SK-N-SH (cell line): ENCODE measurements at regions not wholly inside any gene's neighbourhood (a gene's known extent, or its start where the extent isn't known, plus 50 kb on each side); places are given as distances from the start of the nearest gene placed in this dataset.

Experiments used
- CTCF ChIA-PET: fragments of 300-600, 350-600 bp; formaldehyde crosslinking; extraction: SDS; loops from one replicate; lab custom pipeline; 2021; lab: Yijun Ruan, JAX
- POLR2A ChIA-PET: fragments of 350-600 bp; sonication (Branson Sonifier 250); formaldehyde crosslinking; extraction: SDS; loops from one replicate; lab custom pipeline; 2020; ENCODE audit warnings: antibody characterized with exemption, inconsistent platforms; lab: Yijun Ruan, JAX
- DNase-seq: peaks from one replicate; pipeline ENCODE4 v3.0.0; 2012
- H2AFZ ChIP-seq: fragments of 200-600 bp; sonication (generic); 2 replicates; pipeline ENCODE4 v1.8.1; 2016; ENCODE audit warnings: antibody characterized with exemption, mild to moderate bottlenecking, low read depth
- H3F3A ChIP-seq: fragments of 200-600 bp; sonication (generic); replicated peaks from 2 replicates; pipeline ENCODE3; 2016; ENCODE audit warnings: antibody characterized with exemption, mild to moderate bottlenecking; ENCODE audit not compliant: insufficient read depth
- H3K27ac ChIP-seq, 2 experiments: fragments of 200-500 bp in 1 of 2; fragments of 200-600 bp in 1 of 2; sonication (Bioruptor generic) in 1 of 2; sonication (generic), shearing (Covaris generic) in 1 of 2; 2 replicates each; pipeline versions ENCODE4 v1.5.1 to v1.6.1; 2014 to 2016; ENCODE audit warnings: low read depth in 2 of 2, inconsistent platforms in 1 of 2, low read length in 1 of 2, mild to moderate bottlenecking in 1 of 2, mixed read lengths in 1 of 2
- H3K27me3 ChIP-seq: fragments of 200-600 bp; sonication (generic), shearing (Covaris generic); 2 replicates; pipeline ENCODE4 v1.6.1; 2016; ENCODE audit warnings: mixed run types; ENCODE audit not compliant: insufficient read depth
- H3K36me3 ChIP-seq, 2 experiments: fragments of 200-500 bp in 1 of 2; fragments of 200-600 bp in 1 of 2; sonication (Bioruptor generic) in 1 of 2; sonication (generic) in 1 of 2; replicated peaks in 1 of 2; 2 replicates each; pipeline versions ENCODE3 to v1.5.1; 2014 to 2016; ENCODE audit warnings: low read length in 1 of 2, mild to moderate bottlenecking in 1 of 2; ENCODE audit not compliant: insufficient read depth in 2 of 2, control insufficient read depth in 1 of 2
- H3K4me1 ChIP-seq, 2 experiments: fragments of 200-500 bp in 1 of 2; fragments of 200-600 bp in 1 of 2; sonication (Bioruptor generic) in 1 of 2; sonication (generic), shearing (Covaris generic) in 1 of 2; 2 replicates each; pipeline versions ENCODE4 v1.5.1 to v1.6.1; 2014 to 2016; ENCODE audit warnings: low read depth in 1 of 2, low read length in 1 of 2, mixed run types in 1 of 2; ENCODE audit not compliant: insufficient read depth in 2 of 2, control insufficient read depth in 1 of 2
- H3K4me2 ChIP-seq: fragments of 200-600 bp; sonication (generic), shearing (Covaris generic); 2 replicates; pipeline ENCODE4 v1.6.1; 2017; ENCODE audit warnings: mixed run types
- H3K4me3 ChIP-seq, 2 experiments: fragments of 200-500 bp in 1 of 2; fragments of 200-600 bp in 1 of 2; sonication (Bioruptor generic) in 1 of 2; sonication (generic), shearing (Covaris generic) in 1 of 2; 2 replicates each; pipeline versions ENCODE4 v1.5.1 to v1.8.1; 2014 to 2016; ENCODE audit warnings: low read depth in 2 of 2, inconsistent platforms in 1 of 2, low read length in 1 of 2, mild to moderate bottlenecking in 1 of 2, mixed read lengths in 1 of 2, moderate library complexity in 1 of 2
- H3K79me2 ChIP-seq: fragments of 200-600 bp; sonication (generic); 2 replicates; pipeline ENCODE4 v1.8.1; 2017; ENCODE audit warnings: mild to moderate bottlenecking; ENCODE audit not compliant: insufficient read depth
- H3K9ac ChIP-seq: fragments of 200-600 bp; sonication (generic); 2 replicates; pipeline ENCODE4 v1.6.1; 2017; ENCODE audit warnings: mixed run types
- H3K9me2 ChIP-seq: fragments of 200-600 bp; sonication (generic); 2 replicates; pipeline ENCODE4 v1.6.1; 2017; ENCODE audit warnings: mixed run types
- H3K9me3 ChIP-seq: fragments of 200-600 bp; sonication (generic); 2 replicates; pipeline ENCODE4 v1.6.1; 2017; ENCODE audit warnings: mixed run types, mild to moderate bottlenecking, moderate library complexity
- H4K20me1 ChIP-seq: fragments of 200-600 bp; sonication (generic); 2 replicates; pipeline ENCODE4 v1.6.1; 2017; ENCODE audit warnings: mild to moderate bottlenecking, mixed run types; ENCODE audit not compliant: insufficient read depth
- ELF1 ChIP-seq: IDR thresholded peaks from 2 replicates; pipeline ENCODE4 v1.4.0; 2012
- FOSL2 ChIP-seq: IDR thresholded peaks from 2 replicates; pipeline ENCODE4 v1.4.0; 2012; ENCODE audit warnings: low read depth, mild to moderate bottlenecking, moderate library complexity, borderline replicate concordance
- MXI1 ChIP-seq: IDR thresholded peaks from 2 replicates; pipeline ENCODE4 v1.6.1; 2012; ENCODE audit warnings: mild to moderate bottlenecking, low read depth, low read length, improper control_type of control experiment
- NRF1 ChIP-seq: IDR thresholded peaks from 2 replicates; pipeline ENCODE4 v1.6.1; 2012; ENCODE audit warnings: low read depth, mild to moderate bottlenecking, low read length
- RAD21 ChIP-seq: IDR thresholded peaks from 2 replicates; pipeline ENCODE4 v1.6.1; 2012; ENCODE audit warnings: mild to moderate bottlenecking, low read length
- SIN3A ChIP-seq: IDR thresholded peaks from 2 replicates; pipeline ENCODE4 v1.6.1; 2012; ENCODE audit warnings: low read depth, mild to moderate bottlenecking, low read length, moderate library complexity, borderline replicate concordance
- SMC3 ChIP-seq: IDR thresholded peaks from 2 replicates; pipeline ENCODE4 v1.6.1; 2012; ENCODE audit warnings: low read depth, low read length, improper control_type of control experiment
- WGBS: methylation state at CpG from one replicate; pipeline ENCODE4 v1.1.6; 2017; ENCODE audit warnings: low lambda C conversion rate; 5-methylcytosine and 5-hydroxymethylcytosine counted together
- TF ChIP-seq, protein P1 (sequence below): fragments of 150-350 bp; IDR thresholded peaks from 2 replicates; pipeline ENCODE4 v1.6.1; 2016; ENCODE audit warnings: mild to moderate bottlenecking, low read depth, low read length
- TF ChIP-seq, protein P2 (sequence below): IDR thresholded peaks from 2 replicates; pipeline ENCODE4; 2012
- TF ChIP-seq, protein P3 (sequence below): IDR thresholded peaks from 2 replicates; pipeline ENCODE4 v1.6.1; 2012; ENCODE audit warnings: mild to moderate bottlenecking, low read depth, low read length, moderate library complexity
- TF ChIP-seq, protein P4 (sequence below): fragments of 150-350 bp; IDR thresholded peaks from 2 replicates; pipeline ENCODE4 v1.6.1; 2017; ENCODE audit warnings: antibody characterized with exemption, low read length, low read depth, borderline replicate concordance
- TF ChIP-seq, protein P5 (sequence below): IDR thresholded peaks from 2 replicates; pipeline ENCODE4 v1.4.0; 2012; ENCODE audit warnings: low read depth, borderline replicate concordance

DNA sequence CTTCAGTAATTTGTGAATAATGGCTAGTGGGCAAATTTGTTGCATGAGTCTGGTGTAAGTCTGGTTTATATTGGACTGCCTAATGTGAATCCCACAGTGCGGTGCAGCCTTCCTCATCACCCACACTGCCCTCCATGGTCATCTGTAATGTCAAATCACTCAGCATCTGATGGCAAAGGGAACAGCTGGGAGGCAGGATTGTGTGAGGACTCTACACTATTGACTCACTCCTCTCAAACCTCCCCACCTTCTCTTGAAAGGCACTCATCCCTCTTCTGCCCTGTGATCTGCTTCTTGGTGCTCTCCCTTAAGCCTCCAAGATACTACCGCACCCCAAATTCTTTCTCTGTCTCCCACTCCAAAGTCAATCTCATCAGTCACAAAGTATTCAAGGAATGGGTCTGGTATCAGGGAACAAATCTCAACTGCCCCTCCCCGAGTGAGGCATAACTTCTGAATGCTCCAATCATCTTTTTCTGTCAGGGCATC is 146.0 kb upstream of the BEND6 start:
- Histone ChIP-seq H3K79me2 (peaks cover 100% of the 10 kb centered on the region), H3K9me3 (no peaks in the 10 kb centered on the region), H3K9me2 (no peaks in the 10 kb centered on the region), H4K20me1 (peaks cover 92% of the 10 kb centered on the region), H3K4me2 (no peak overlapping the region), H3K36me3 (peaks cover 0 to 12% of the 10 kb centered on the region in 2 experiments), H3F3A (peaks cover 34% of the 10 kb centered on the region), H2AFZ (no peak overlapping the region), H3K27ac (peak overlapping the region; percentile 51 to 56), H3K4me1 (peaks cover 14 to 40% of the 10 kb centered on the region in 2 experiments), H3K9ac (no peak overlapping the region), H3K4me3 (no peak overlapping the region), H3K27me3 (no peaks in the 10 kb centered on the region)
- no peak for DNase-seq
- WGBS = 43% methylated on average over 3 of the region's 3 CpGs
- TF ChIP-seq, protein P1, sequence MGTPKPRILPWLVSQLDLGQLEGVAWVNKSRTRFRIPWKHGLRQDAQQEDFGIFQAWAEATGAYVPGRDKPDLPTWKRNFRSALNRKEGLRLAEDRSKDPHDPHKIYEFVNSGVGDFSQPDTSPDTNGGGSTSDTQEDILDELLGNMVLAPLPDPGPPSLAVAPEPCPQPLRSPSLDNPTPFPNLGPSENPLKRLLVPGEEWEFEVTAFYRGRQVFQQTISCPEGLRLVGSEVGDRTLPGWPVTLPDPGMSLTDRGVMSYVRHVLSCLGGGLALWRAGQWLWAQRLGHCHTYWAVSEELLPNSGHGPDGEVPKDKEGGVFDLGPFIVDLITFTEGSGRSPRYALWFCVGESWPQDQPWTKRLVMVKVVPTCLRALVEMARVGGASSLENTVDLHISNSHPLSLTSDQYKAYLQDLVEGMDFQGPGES = no peak
- TF ChIP-seq SIN3A (0 out of 2 replicates have a peak, but pooled peaks have one; percentile 22), FOSL2 (peak; percentile 39; the same call in 1 of the 2 replicates)
- TF ChIP-seq, protein P2, sequence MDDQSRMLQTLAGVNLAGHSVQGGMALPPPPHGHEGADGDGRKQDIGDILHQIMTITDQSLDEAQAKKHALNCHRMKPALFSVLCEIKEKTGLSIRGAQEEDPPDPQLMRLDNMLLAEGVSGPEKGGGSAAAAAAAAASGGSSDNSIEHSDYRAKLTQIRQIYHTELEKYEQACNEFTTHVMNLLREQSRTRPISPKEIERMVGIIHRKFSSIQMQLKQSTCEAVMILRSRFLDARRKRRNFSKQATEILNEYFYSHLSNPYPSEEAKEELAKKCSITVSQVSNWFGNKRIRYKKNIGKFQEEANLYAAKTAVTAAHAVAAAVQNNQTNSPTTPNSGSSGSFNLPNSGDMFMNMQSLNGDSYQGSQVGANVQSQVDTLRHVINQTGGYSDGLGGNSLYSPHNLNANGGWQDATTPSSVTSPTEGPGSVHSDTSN = peak; percentile 31
- ChIA-PET CTCF (interaction anchor here (0.7 to 1.7 kb wide), 3 partner anchors 10 to 43 kb away, joined by 3 to 5 read pairs (median 4); no protein-coding TSS in a partner anchor), POLR2A (no interaction called here)

DNA sequence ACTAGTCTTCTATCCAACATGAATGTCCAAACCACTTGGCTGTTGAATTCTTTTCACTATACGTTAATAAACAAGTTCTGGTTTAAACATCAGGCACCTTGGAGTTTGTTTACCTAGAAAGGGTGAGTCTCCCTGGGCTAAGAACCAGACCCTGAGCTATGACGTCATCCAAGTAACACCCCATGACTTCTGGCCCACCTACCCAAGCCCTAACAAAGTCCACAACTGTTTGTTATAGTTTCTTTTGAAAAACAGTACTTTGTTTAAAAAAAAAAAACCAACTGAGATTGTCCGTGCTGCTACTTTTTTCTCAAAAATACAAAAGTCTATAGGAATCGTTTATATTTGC is 146.9 kb upstream of the BEND6 start:
- H3K9me2 ChIP-seq = no peaks in the 10 kb centered on the region
- peaks cover 29% of the 10 kb centered on the region for H3F3A ChIP-seq
- peaks cover 96% of the 10 kb centered on the region for H4K20me1 ChIP-seq
- DNase-seq = no peak
- H3K9ac ChIP-seq = no peak overlapping the region
- TF ChIP-seq, protein P3, sequence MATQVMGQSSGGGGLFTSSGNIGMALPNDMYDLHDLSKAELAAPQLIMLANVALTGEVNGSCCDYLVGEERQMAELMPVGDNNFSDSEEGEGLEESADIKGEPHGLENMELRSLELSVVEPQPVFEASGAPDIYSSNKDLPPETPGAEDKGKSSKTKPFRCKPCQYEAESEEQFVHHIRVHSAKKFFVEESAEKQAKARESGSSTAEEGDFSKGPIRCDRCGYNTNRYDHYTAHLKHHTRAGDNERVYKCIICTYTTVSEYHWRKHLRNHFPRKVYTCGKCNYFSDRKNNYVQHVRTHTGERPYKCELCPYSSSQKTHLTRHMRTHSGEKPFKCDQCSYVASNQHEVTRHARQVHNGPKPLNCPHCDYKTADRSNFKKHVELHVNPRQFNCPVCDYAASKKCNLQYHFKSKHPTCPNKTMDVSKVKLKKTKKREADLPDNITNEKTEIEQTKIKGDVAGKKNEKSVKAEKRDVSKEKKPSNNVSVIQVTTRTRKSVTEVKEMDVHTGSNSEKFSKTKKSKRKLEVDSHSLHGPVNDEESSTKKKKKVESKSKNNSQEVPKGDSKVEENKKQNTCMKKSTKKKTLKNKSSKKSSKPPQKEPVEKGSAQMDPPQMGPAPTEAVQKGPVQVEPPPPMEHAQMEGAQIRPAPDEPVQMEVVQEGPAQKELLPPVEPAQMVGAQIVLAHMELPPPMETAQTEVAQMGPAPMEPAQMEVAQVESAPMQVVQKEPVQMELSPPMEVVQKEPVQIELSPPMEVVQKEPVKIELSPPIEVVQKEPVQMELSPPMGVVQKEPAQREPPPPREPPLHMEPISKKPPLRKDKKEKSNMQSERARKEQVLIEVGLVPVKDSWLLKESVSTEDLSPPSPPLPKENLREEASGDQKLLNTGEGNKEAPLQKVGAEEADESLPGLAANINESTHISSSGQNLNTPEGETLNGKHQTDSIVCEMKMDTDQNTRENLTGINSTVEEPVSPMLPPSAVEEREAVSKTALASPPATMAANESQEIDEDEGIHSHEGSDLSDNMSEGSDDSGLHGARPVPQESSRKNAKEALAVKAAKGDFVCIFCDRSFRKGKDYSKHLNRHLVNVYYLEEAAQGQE = no peak
- TF ChIP-seq RAD21 (no peak), NRF1 (no peak), MXI1 (no peak), ELF1 (no peak), SMC3 (no peak)
- TF ChIP-seq, protein P4, sequence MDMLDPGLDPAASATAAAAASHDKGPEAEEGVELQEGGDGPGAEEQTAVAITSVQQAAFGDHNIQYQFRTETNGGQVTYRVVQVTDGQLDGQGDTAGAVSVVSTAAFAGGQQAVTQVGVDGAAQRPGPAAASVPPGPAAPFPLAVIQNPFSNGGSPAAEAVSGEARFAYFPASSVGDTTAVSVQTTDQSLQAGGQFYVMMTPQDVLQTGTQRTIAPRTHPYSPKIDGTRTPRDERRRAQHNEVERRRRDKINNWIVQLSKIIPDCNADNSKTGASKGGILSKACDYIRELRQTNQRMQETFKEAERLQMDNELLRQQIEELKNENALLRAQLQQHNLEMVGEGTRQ = no peak
- TF ChIP-seq, protein P5, sequence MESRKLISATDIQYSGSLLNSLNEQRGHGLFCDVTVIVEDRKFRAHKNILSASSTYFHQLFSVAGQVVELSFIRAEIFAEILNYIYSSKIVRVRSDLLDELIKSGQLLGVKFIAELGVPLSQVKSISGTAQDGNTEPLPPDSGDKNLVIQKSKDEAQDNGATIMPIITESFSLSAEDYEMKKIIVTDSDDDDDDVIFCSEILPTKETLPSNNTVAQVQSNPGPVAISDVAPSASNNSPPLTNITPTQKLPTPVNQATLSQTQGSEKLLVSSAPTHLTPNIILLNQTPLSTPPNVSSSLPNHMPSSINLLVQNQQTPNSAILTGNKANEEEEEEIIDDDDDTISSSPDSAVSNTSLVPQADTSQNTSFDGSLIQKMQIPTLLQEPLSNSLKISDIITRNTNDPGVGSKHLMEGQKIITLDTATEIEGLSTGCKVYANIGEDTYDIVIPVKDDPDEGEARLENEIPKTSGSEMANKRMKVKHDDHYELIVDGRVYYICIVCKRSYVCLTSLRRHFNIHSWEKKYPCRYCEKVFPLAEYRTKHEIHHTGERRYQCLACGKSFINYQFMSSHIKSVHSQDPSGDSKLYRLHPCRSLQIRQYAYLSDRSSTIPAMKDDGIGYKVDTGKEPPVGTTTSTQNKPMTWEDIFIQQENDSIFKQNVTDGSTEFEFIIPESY = no peak
- peaks cover 20 to 44% of the 10 kb centered on the region in 2 experiments for H3K4me1 ChIP-seq
- H2AFZ ChIP-seq = no peak overlapping the region
- ChIA-PET POLR2A (no interaction called here), CTCF (interaction anchor here (1.3 kb wide), 1 partner anchor 44 kb away, joined by 4 read pairs; no protein-coding TSS in a partner anchor)
- peaks cover 0 to 12% of the 10 kb centered on the region in 2 experiments for H3K36me3 ChIP-seq
- H3K9me3 ChIP-seq = no peaks in the 10 kb centered on the region
- H3K79me2 ChIP-seq = peaks cover 100% of the 10 kb centered on the region
- peak overlapping the region; percentile 51 to 56; a peak in 3 of 4 replicates for H3K27ac ChIP-seq
- H3K4me2 ChIP-seq = no peak overlapping the region
- no peaks in the 10 kb centered on the region for H3K27me3 ChIP-seq
- no peak overlapping the region for H3K4me3 ChIP-seq
- WGBS = 84% methylated on average over 4 of the region's 4 CpGs
